Spleen (tissue), 11 donors: ENCODE measurements at regions not wholly inside any gene's neighbourhood (a gene's known extent, or its start where the extent isn't known, plus 50 kb on each side); places are given as distances from the start of the nearest gene placed in this dataset.

Experiments
- DNase-seq: peaks from one replicate; pipeline ENCODE4 v3.0.0-alpha.2; 2020
- H3K27ac ChIP-seq, 8 donors: fragments of 200-600 bp; sonication (generic) in 7 of 8; 1 replicate in 4 of 8; 2 replicates in 4 of 8; pipeline versions ENCODE4 v1.5.0 to v1.8.0; 2016 to 2021; ENCODE audit warnings: inconsistent platforms in 4 of 8, mild to moderate bottlenecking in 4 of 8, moderate library complexity in 1 of 8
- H3K27me3 ChIP-seq, 7 donors: fragments of 200-600 bp; sonication (generic) in 6 of 7; replicated peaks in 1 of 7; 1 replicate in 4 of 7; 2 replicates in 3 of 7; pipeline versions ENCODE4 v1.5.0 to v1.8.0; 2016 to 2021; ENCODE audit warnings: inconsistent platforms in 3 of 7, mild to moderate bottlenecking in 1 of 7
- H3K36me3 ChIP-seq, 6 donors: fragments of 200-600 bp; sonication (generic) in 5 of 6; 1 replicate in 4 of 6; 2 replicates in 2 of 6; pipeline versions ENCODE4 v1.5.0 to v1.8.0; 2016 to 2021; ENCODE audit warnings: inconsistent platforms in 2 of 6
- H3K4me1 ChIP-seq, 6 donors: fragments of 200-600 bp; sonication (generic) in 5 of 6; 1 replicate in 3 of 6; 2 replicates in 3 of 6; pipeline versions ENCODE4 v1.5.0 to v1.8.0; 2016 to 2021; ENCODE audit warnings: inconsistent platforms in 3 of 6
- H3K4me3 ChIP-seq, 8 donors: fragments of 200-600 bp; sonication (generic) in 7 of 8; 1 replicate in 4 of 8; 2 replicates in 4 of 8; pipeline versions ENCODE4 v1.5.0 to v1.8.0; 2016 to 2021; ENCODE audit warnings: inconsistent platforms in 4 of 8, mild to moderate bottlenecking in 4 of 8, moderate library complexity in 2 of 8
- H3K9me3 ChIP-seq, 8 donors: fragments of 200-600 bp; sonication (generic) in 7 of 8; 1 replicate in 4 of 8; 2 replicates in 4 of 8; pipeline versions ENCODE4 v1.5.0 to v1.8.0; 2016 to 2021; ENCODE audit warnings: inconsistent platforms in 4 of 8
- CTCF ChIP-seq, 11 experiments: fragments of 200-600 bp in 7 of 11; fragments of 450-650 bp in 4 of 11; sonication (generic) in 4 of 11; IDR thresholded peaks in 8 of 11; conservative IDR thresholded peaks in 3 of 11; 1 replicate in 7 of 11; 2 replicates in 4 of 11; pipeline versions ENCODE4 v1.4.0 to v1.8.0; 2016 to 2021; ENCODE audit warnings: antibody characterized with exemption in 11 of 11, inconsistent platforms in 4 of 11, mild to moderate bottlenecking in 1 of 11
- POLR2A ChIP-seq, 3 donors: fragments of 450-650 bp; IDR thresholded peaks; one replicate each; pipeline ENCODE4 v1.5.1; 2017; ENCODE audit warnings: antibody characterized with exemption in 3 of 3, mild to moderate bottlenecking in 1 of 3
- POLR2AphosphoS5 ChIP-seq, 3 donors: sonication (generic); formaldehyde crosslinking; IDR thresholded peaks; one replicate each; pipeline ENCODE4 v1.5.1; 2017; ENCODE audit warnings: antibody characterized with exemption in 3 of 3
- WGBS, 5 donors: extraction: QIAGEN DNeasy Blood & Tissue Kit in 3 of 5; methylation state at CpG; one replicate each; pipeline versions ENCODE4 v1.1.5 to v1.1.7; 2013 to 2018; 5-methylcytosine and 5-hydroxymethylcytosine counted together
- intact Hi-C: fragments of 100-400 bp; cut with DNase I; formaldehyde crosslinking; loops from one replicate; pipeline ENCODE4 v1.15.0; 2023; ENCODE audit warnings: low total_unique reads
- donor health status: healthy with polysubstance abuse.
- donor health status: DM: no; HTN: no; CAD: no; lungs with moderate emphysema.
- donor health status: DM: no; HTN: no; CAD: no.
- donor health status: Bipolar disorder and iron deficiency.
- donor health status: healthy.
- donor health status: DM: no; HTN: no; CAD: no.
- donor health status: DM: yes; HTN: yes; CAD: no.

GRCh38 chr17:77564278-77564920 is 394.1 kb upstream of the TNRC6C start:
- intact Hi-C loops = no loop called here
- peaks cover 0 to 56% (median 3%) of the 10 kb centered on the region in 7 donors for H3K27me3 ChIP-seq
- 90 to 96% (median 92%) methylated on average over 13 of the region's 13 CpGs for WGBS, 5 donors
- no peak overlapping the region for H3K4me3 ChIP-seq
- no peak overlapping the region for H3K27ac ChIP-seq
- no peaks in the 10 kb centered on the region for H3K36me3 ChIP-seq
- H3K4me1 ChIP-seq = no peaks in the 10 kb centered on the region
- peak; percentile 34 for DNase-seq
- TF ChIP-seq POLR2AphosphoS5 (IDR thresholded peaks at IDR 0.05) (no peak), POLR2A (IDR thresholded peaks at IDR 0.05) (no peak), CTCF (IDR thresholded peaks at IDR 0.05 in 8 of 11, conservative IDR thresholded peaks at IDR 0.05 in 3 of 11) (no peak)
- no peaks in the 10 kb centered on the region for H3K9me3 ChIP-seq

GRCh38 chr17:77565166-77565565 is 393.3 kb upstream of the TNRC6C start:
- TF ChIP-seq POLR2A (IDR thresholded peaks at IDR 0.05) (no peak), POLR2AphosphoS5 (IDR thresholded peaks at IDR 0.05) (no peak), CTCF (IDR thresholded peaks at IDR 0.05 in 8 of 11, conservative IDR thresholded peaks at IDR 0.05 in 3 of 11) (no peak)
- no peaks in the 10 kb centered on the region for H3K4me1 ChIP-seq
- H3K36me3 ChIP-seq = no peaks in the 10 kb centered on the region
- peak; percentile 29 for DNase-seq
- intact Hi-C loops = no loop called here
- H3K4me3 ChIP-seq = no peak overlapping the region
- H3K27ac ChIP-seq = no peak overlapping the region
- H3K27me3 ChIP-seq = peaks cover 0 to 56% (median 6%) of the 10 kb centered on the region in 7 donors
- WGBS, 5 donors = 86 to 97% (median 88%) methylated on average over 6 to 7 of the region's 7 CpGs
- no peaks in the 10 kb centered on the region for H3K9me3 ChIP-seq

- H3K4me3 ChIP-seq = no peak overlapping the region
- DNase-seq = peak; percentile 7
- H3K27ac ChIP-seq = no peak overlapping the region
- TF ChIP-seq POLR2A (IDR thresholded peaks at IDR 0.05) (no peak), POLR2AphosphoS5 (IDR thresholded peaks at IDR 0.05) (no peak), CTCF (IDR thresholded peaks at IDR 0.05 in 8 of 11, conservative IDR thresholded peaks at IDR 0.05 in 3 of 11) (no peak)
- peaks cover 0 to 7% (median 4%) of the 10 kb centered on the region in 6 donors for H3K4me1 ChIP-seq
- H3K36me3 ChIP-seq = no peaks in the 10 kb centered on the region
- WGBS, 5 donors = 61 to 77% (median 66%) methylated on average over 7 of the region's 7 CpGs
- peaks cover 0 to 62% (median 16%) of the 10 kb centered on the region in 7 donors for H3K27me3 ChIP-seq
- H3K9me3 ChIP-seq = no peaks in the 10 kb centered on the region
- intact Hi-C loops = no loop called here
Measured at GRCh38 chr17:77566151-77566550, 392.4 kb upstream of the TNRC6C start.

GRCh38 chr17:77566566-77567138 is 391.9 kb upstream of the TNRC6C start:
- Histone ChIP-seq H3K27ac (no peak overlapping the region), H3K4me1 (peaks cover 4 to 12% (median 9%) of the 10 kb centered on the region in 6 donors), H3K4me3 (no peak overlapping the region), H3K9me3 (no peaks in the 10 kb centered on the region), H3K36me3 (no peaks in the 10 kb centered on the region), H3K27me3 (peaks cover 0 to 67% (median 21%) of the 10 kb centered on the region in 7 donors)
- intact Hi-C loops = no loop called here
- WGBS, 5 donors = 90 to 97% (median 95%) methylated on average over 13 of the region's 13 CpGs
- TF ChIP-seq POLR2A (IDR thresholded peaks at IDR 0.05) (no peak), POLR2AphosphoS5 (IDR thresholded peaks at IDR 0.05) (no peak), CTCF (IDR thresholded peaks at IDR 0.05 in 8 of 11, conservative IDR thresholded peaks at IDR 0.05 in 3 of 11) (no peak)
- DNase-seq = peak; percentile 48
